ENCODE measurements at regions not wholly inside any gene's neighbourhood (a gene's known extent, or its start where the extent isn't known, plus 50 kb on each side); places are given as distances from the start of the nearest gene placed in this dataset.
"Not testable (repeated sequence)": the region's sequence is repeated elsewhere in the genome, so short reads cannot be mapped to it uniquely, and the experiment has no call there.

GRCh38 chr4:1547856-1548826 is 136.0 kb downstream of the FAM53A start:
- Histone ChIP-seq H3K27ac (ENCODE audit: low read depth, low read length) (no peak overlapping the region), H3K4me2 (ENCODE audit: insufficient read depth, low read length) (peak overlapping the region; percentile 75), H3K4me3 (ENCODE audit: insufficient read depth, low read length) (peak overlapping the region; percentile 57), H3K27me3 (ENCODE audit: insufficient read depth, low read length) (peaks cover 14% of the 10 kb centered on the region), H3K9me3 (ENCODE audit: low read depth, low read length) (no peaks in the 10 kb centered on the region), H3K36me3 (ENCODE audit: insufficient read depth, low read length) (no peaks in the 10 kb centered on the region), H3K4me1 (ENCODE audit: insufficient read depth, low read length) (peaks cover 4% of the 10 kb centered on the region), H4K20me1 (ENCODE audit: insufficient read depth, low read length) (no peaks in the 10 kb centered on the region), H2AFZ (ENCODE audit: low read length) (peak overlapping the region; percentile 70), H3K79me2 (ENCODE audit: insufficient read depth, low read length) (no peaks in the 10 kb centered on the region)
- TF ChIP-seq CTCF (IDR thresholded peaks at IDR 0.05; ENCODE audit: extremely low read depth, low read depth, low read length): no peak
- DNase-seq (ENCODE audit: insufficient read length, low spot score, missing footprints): no peak

- H3K27me3 ChIP-seq (ENCODE audit: insufficient read depth, low read length): peaks cover 14% of the 10 kb centered on the region
- H3K4me1 ChIP-seq (ENCODE audit: insufficient read depth, low read length): peaks cover 4% of the 10 kb centered on the region
- no peak for DNase-seq (ENCODE audit: insufficient read length, low spot score, missing footprints)
- H3K79me2 ChIP-seq (ENCODE audit: insufficient read depth, low read length): no peaks in the 10 kb centered on the region
- H3K36me3 ChIP-seq (ENCODE audit: insufficient read depth, low read length): no peaks in the 10 kb centered on the region
- TF ChIP-seq CTCF (IDR thresholded peaks at IDR 0.05; ENCODE audit: extremely low read depth, low read depth, low read length): no peak
- no peaks in the 10 kb centered on the region for H4K20me1 ChIP-seq (ENCODE audit: insufficient read depth, low read length)
- H3K4me2 ChIP-seq (ENCODE audit: insufficient read depth, low read length): no peak overlapping the region
- H3K4me3 ChIP-seq (ENCODE audit: insufficient read depth, low read length): no peak overlapping the region
- no peak overlapping the region for H2AFZ ChIP-seq (ENCODE audit: low read length)
- H3K9me3 ChIP-seq (ENCODE audit: low read depth, low read length): no peaks in the 10 kb centered on the region
- H3K27ac ChIP-seq (ENCODE audit: low read depth, low read length): no peak overlapping the region
These were observed 136.8 kb downstream of the FAM53A start for GRCh38 chr4:1547131-1547855.

- Histone ChIP-seq H2AFZ (ENCODE audit: low read length) (no peak overlapping the region), H3K4me1 (ENCODE audit: insufficient read depth, low read length) (peaks cover 4% of the 10 kb centered on the region), H3K4me3 (ENCODE audit: insufficient read depth, low read length) (no peak overlapping the region), H3K9me3 (ENCODE audit: low read depth, low read length) (no peaks in the 10 kb centered on the region), H4K20me1 (ENCODE audit: insufficient read depth, low read length) (no peaks in the 10 kb centered on the region), H3K36me3 (ENCODE audit: insufficient read depth, low read length) (no peaks in the 10 kb centered on the region), H3K27ac (ENCODE audit: low read depth, low read length) (no peak overlapping the region), H3K27me3 (ENCODE audit: insufficient read depth, low read length) (peaks cover 14% of the 10 kb centered on the region), H3K79me2 (ENCODE audit: insufficient read depth, low read length) (no peaks in the 10 kb centered on the region), H3K4me2 (ENCODE audit: insufficient read depth, low read length) (no peak overlapping the region)
- no peak for DNase-seq (ENCODE audit: insufficient read length, low spot score, missing footprints)
- no peak for TF ChIP-seq CTCF (IDR thresholded peaks at IDR 0.05; ENCODE audit: extremely low read depth, low read depth, low read length)
These were observed 138.6 kb upstream of the NKX1-1 start for GRCh38 chr4:1544861-1545281.

GRCh38 chr4:1544435-1544834 is 138.2 kb upstream of the NKX1-1 start:
- H3K79me2 ChIP-seq (ENCODE audit: insufficient read depth, low read length); DNase-seq (ENCODE audit: insufficient read length, low spot score, missing footprints); H3K27ac ChIP-seq (ENCODE audit: low read depth, low read length); H3K4me2 ChIP-seq (ENCODE audit: insufficient read depth, low read length); H3K4me3 ChIP-seq (ENCODE audit: insufficient read depth, low read length); H3K36me3 ChIP-seq (ENCODE audit: insufficient read depth, low read length); H3K9me3 ChIP-seq (ENCODE audit: low read depth, low read length); H4K20me1 ChIP-seq (ENCODE audit: insufficient read depth, low read length); H3K4me1 ChIP-seq (ENCODE audit: insufficient read depth, low read length); H2AFZ ChIP-seq (ENCODE audit: low read length): not testable (repeated sequence)
- peaks cover 14% of the 10 kb centered on the region for H3K27me3 ChIP-seq (ENCODE audit: insufficient read depth, low read length)

Data from osteoblast (primary cell).